MM.1S (cell line): ENCODE measurements at regions not wholly inside any gene's neighbourhood (a gene's known extent, or its start where the extent isn't known, plus 50 kb on each side); places are given as distances from the start of the nearest gene placed in this dataset.

Experiments
- DNase-seq: peaks from one replicate; pipeline ENCODE4 v3.0.0-alpha.2; 2015
- H2AFZ ChIP-seq: fragments of 300-600 bp; sonication (generic); 2 replicates; pipeline ENCODE4 v1.6.0; 2016; ENCODE audit warnings: antibody characterized with exemption, low read length
- H3F3A ChIP-seq: fragments of 300-600 bp; sonication (generic); 2 replicates; pipeline ENCODE4 v1.6.1; 2016; ENCODE audit warnings: mild to moderate bottlenecking, antibody characterized with exemption, low read length, moderate library complexity, mixed read lengths; ENCODE audit not compliant: insufficient read depth
- H3K27ac ChIP-seq: fragments of 300-600 bp; sonication (generic); 2 replicates; pipeline ENCODE4 v1.5.1; 2016; ENCODE audit warnings: mild to moderate bottlenecking, low read length
- H3K27me3 ChIP-seq: fragments of 300-600 bp; sonication (generic); replicated peaks from 2 replicates; pipeline ENCODE4 v1.6.0; 2016; ENCODE audit warnings: low read length; ENCODE audit not compliant: insufficient read depth
- H3K36me3 ChIP-seq: fragments of 300-600 bp; sonication (generic); replicated peaks from 2 replicates; pipeline ENCODE4 v1.6.1; 2016; ENCODE audit warnings: mild to moderate bottlenecking, low read length, mixed read lengths; ENCODE audit not compliant: insufficient read depth
- H3K4me1 ChIP-seq: fragments of 300-600 bp; sonication (generic); 2 replicates; pipeline ENCODE4 v1.6.1; 2016; ENCODE audit warnings: low read length, mixed read lengths
- H3K4me2 ChIP-seq: fragments of 300-600 bp; sonication (generic); 2 replicates; pipeline ENCODE4 v1.6.0; 2016; ENCODE audit warnings: low read depth, low read length
- H3K4me3 ChIP-seq: fragments of 300-600 bp; sonication (generic); 2 replicates; pipeline ENCODE4 v1.5.1; 2016; ENCODE audit warnings: low read length, mixed read lengths
- H3K79me2 ChIP-seq: fragments of 300-600 bp; sonication (generic); 2 replicates; pipeline ENCODE4 v1.6.1; 2016; ENCODE audit warnings: mixed run types, low read length, mixed read lengths
- H3K9ac ChIP-seq: fragments of 300-600 bp; sonication (generic); 2 replicates; pipeline ENCODE4 v1.6.1; 2016; ENCODE audit warnings: low read length, mixed read lengths
- H3K9me2 ChIP-seq: fragments of 300-600 bp; sonication (generic); replicated peaks from 2 replicates; pipeline ENCODE4 v1.6.1; 2016; ENCODE audit warnings: mild to moderate bottlenecking, low read length, mixed read lengths; ENCODE audit not compliant: insufficient read depth
- H3K9me3 ChIP-seq: fragments of 300-600 bp; sonication (generic); replicated peaks from 2 replicates; pipeline ENCODE4 v1.6.1; 2016; ENCODE audit warnings: mild to moderate bottlenecking, low read length, mixed read lengths; ENCODE audit not compliant: insufficient read depth
- H4K20me1 ChIP-seq: fragments of 300-600 bp; sonication (generic); 2 replicates; pipeline ENCODE4 v1.6.1; 2016; ENCODE audit warnings: mild to moderate bottlenecking, low read length, moderate library complexity, mixed read lengths; ENCODE audit not compliant: insufficient read depth
- EZH2 ChIP-seq: fragments of 300-600 bp; sonication (generic); optimal IDR thresholded peaks from 2 replicates; pipeline ENCODE3; 2017; ENCODE audit warnings: low read depth, mild to moderate bottlenecking, antibody characterized with exemption, low read length, mixed read lengths
- EZH2phosphoT487 ChIP-seq: fragments of 300-600 bp; sonication (generic); IDR thresholded peaks from 2 replicates; pipeline ENCODE4 v1.6.1; 2018; ENCODE audit warnings: antibody characterized with exemption, low read length
- TF ChIP-seq, protein P1 (sequence below): fragments of 300-600 bp; sonication (generic); IDR thresholded peaks from 2 replicates; pipeline ENCODE4 v1.5.1; 2016; ENCODE audit warnings: antibody characterized with exemption, low read length, mixed read lengths

DNA sequence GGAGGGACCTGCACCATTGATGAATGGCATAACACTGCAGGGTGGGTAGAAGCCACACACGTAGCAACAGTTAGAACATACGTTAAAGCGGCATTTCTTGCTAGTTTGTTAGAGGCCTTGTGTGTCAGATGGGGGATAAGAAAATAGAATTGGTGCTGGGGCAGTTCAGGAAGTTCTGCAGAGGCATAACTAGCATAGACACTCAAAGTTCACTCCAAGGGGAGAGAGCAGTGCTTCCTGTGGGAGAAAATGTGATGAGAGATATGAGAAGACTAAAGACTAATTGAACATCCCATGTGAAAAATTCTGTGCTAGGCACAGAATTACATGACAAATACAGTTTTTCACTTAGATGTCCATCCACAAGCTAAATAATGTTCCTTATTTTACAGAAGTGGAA is 327.1 kb downstream of the ZNF621 start:
- TF ChIP-seq EZH2 (no peak), EZH2phosphoT487 (no peak)
- TF ChIP-seq, protein P1, sequence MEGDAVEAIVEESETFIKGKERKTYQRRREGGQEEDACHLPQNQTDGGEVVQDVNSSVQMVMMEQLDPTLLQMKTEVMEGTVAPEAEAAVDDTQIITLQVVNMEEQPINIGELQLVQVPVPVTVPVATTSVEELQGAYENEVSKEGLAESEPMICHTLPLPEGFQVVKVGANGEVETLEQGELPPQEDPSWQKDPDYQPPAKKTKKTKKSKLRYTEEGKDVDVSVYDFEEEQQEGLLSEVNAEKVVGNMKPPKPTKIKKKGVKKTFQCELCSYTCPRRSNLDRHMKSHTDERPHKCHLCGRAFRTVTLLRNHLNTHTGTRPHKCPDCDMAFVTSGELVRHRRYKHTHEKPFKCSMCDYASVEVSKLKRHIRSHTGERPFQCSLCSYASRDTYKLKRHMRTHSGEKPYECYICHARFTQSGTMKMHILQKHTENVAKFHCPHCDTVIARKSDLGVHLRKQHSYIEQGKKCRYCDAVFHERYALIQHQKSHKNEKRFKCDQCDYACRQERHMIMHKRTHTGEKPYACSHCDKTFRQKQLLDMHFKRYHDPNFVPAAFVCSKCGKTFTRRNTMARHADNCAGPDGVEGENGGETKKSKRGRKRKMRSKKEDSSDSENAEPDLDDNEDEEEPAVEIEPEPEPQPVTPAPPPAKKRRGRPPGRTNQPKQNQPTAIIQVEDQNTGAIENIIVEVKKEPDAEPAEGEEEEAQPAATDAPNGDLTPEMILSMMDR, result no peak
- Histone ChIP-seq H4K20me1 (no peaks in the 10 kb centered on the region), H3K27ac (no peak overlapping the region), H3K4me3 (no peak overlapping the region), H3K9me2 (no peaks in the 10 kb centered on the region), H3F3A (no peaks in the 10 kb centered on the region), H3K9me3 (no peaks in the 10 kb centered on the region), H3K27me3 (no peaks in the 10 kb centered on the region), H3K4me2 (no peak overlapping the region), H3K9ac (no peak overlapping the region), H3K79me2 (no peaks in the 10 kb centered on the region), H2AFZ (no peak overlapping the region), H3K4me1 (no peaks in the 10 kb centered on the region), H3K36me3 (no peaks in the 10 kb centered on the region)
- no peak for DNase-seq

DNA sequence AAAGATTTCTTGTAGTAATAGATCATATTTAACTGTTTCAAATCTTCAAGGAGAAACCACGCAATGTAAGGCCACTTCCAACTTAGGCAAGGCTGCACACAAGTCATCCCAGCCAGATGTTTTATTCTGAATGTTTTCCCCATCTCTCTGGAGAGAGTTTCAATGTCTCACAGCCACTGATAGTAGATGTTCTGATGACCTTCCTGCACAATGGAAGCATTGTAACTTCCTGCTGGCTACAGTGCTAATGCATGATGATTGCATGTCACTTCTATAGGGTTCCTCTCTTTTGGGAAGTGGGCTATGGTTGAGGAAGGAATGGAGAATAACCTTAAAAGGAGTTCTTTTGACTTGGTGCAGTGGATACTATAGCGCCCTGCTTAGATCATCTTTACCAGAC is 328.0 kb downstream of the ZNF621 start:
- H3K4me3 ChIP-seq, result no peak overlapping the region
- H3K36me3 ChIP-seq, result no peaks in the 10 kb centered on the region

DNA sequence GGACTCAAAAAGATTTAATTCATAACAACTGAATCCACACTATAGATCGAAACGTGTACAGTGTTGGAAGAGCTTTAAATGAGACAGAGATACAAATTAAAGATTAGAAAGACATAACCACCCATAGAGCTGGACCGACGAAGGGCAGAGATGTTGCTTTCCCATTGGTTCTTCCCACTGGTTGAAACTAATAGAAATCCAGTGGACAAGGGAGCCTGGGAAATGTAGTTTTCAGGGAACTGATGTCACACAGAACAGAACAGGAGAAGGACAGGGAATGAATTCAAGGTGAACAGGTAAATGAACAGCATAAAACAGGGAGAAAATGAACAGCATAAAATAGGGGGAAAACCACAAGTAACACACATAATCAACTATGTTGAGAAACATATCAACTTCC is 328.7 kb downstream of the ZNF621 start:
- H3F3A ChIP-seq, result no peaks in the 10 kb centered on the region
- TF ChIP-seq EZH2phosphoT487, result no peak
- no peak overlapping the region for H3K27ac ChIP-seq

More for the DNA sequence above, 328.0 kb downstream of the ZNF621 start:
- Histone ChIP-seq H3K4me1 (no peaks in the 10 kb centered on the region), H3K27ac (no peak overlapping the region), H3K9ac (no peak overlapping the region), H3K9me3 (no peaks in the 10 kb centered on the region), H3K79me2 (no peaks in the 10 kb centered on the region), H3K4me2 (no peak overlapping the region), H3K9me2 (no peaks in the 10 kb centered on the region), H3K27me3 (no peaks in the 10 kb centered on the region), H3F3A (no peaks in the 10 kb centered on the region), H4K20me1 (no peaks in the 10 kb centered on the region), H2AFZ (no peak overlapping the region)
- TF ChIP-seq, protein P1, result no peak
- TF ChIP-seq EZH2phosphoT487, result no peak
- no peak for TF ChIP-seq EZH2
- DNase-seq, result no peak

DNA sequence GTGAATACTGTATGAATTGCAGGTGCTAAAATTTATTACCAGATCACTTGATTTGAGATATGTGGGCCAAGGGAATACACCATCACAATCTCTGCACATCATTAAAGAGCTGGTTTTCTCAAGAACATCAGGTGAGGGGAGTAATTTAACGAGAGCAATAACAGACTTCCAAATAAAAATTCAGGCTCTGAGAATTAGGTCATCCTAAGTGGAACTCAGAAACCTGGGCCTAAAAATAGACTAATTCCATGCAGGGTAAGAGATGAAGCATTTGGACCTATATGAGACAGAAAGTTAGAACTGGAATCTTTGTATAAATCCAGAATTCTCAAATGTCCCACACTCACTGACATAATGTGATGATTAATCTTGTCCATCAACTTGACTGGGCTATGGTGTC is 331.1 kb downstream of the ZNF621 start:
- no peaks in the 10 kb centered on the region for H3K9me3 ChIP-seq
- no peak overlapping the region for H3K9ac ChIP-seq
- no peak for DNase-seq
- TF ChIP-seq, protein P1, result no peak
- TF ChIP-seq EZH2phosphoT487, result no peak
- TF ChIP-seq EZH2, result no peak
- H3K27ac ChIP-seq, result no peak overlapping the region
- no peaks in the 10 kb centered on the region for H3K9me2 ChIP-seq
- no peak overlapping the region for H3K4me2 ChIP-seq
- no peak overlapping the region for H2AFZ ChIP-seq
- no peaks in the 10 kb centered on the region for H3K27me3 ChIP-seq
- no peaks in the 10 kb centered on the region for H3F3A ChIP-seq
- H3K4me1 ChIP-seq, result no peaks in the 10 kb centered on the region
- H3K36me3 ChIP-seq, result no peaks in the 10 kb centered on the region
- H4K20me1 ChIP-seq, result no peaks in the 10 kb centered on the region
- no peak overlapping the region for H3K4me3 ChIP-seq
- H3K79me2 ChIP-seq, result no peaks in the 10 kb centered on the region

More for the DNA sequence above, 328.7 kb downstream of the ZNF621 start:
- Histone ChIP-seq H3K27me3 (no peaks in the 10 kb centered on the region), H3K79me2 (no peaks in the 10 kb centered on the region), H3K4me1 (no peaks in the 10 kb centered on the region), H3K9ac (no peak overlapping the region), H2AFZ (no peak overlapping the region), H3K4me3 (no peak overlapping the region), H3K36me3 (no peaks in the 10 kb centered on the region), H4K20me1 (no peaks in the 10 kb centered on the region), H3K4me2 (no peak overlapping the region), H3K9me3 (no peaks in the 10 kb centered on the region), H3K9me2 (no peaks in the 10 kb centered on the region)
- no peak for DNase-seq
